ENCODE measurements at regions not wholly inside any gene's neighbourhood (a gene's known extent, or its start where the extent isn't known, plus 50 kb on each side); places are given as distances from the start of the nearest gene placed in this dataset.
A peak's percentile ranks its signal among the peaks of the same experiment; 100 is the strongest.

GRCh38 chrX:39938466-39938865 lies 159.3 kb downstream of the BCOR start:
- DNase-seq: no peak

GRCh38 chrX:39939678-39940077 lies 158.1 kb downstream of the BCOR start:
- no peak for DNase-seq

GRCh38 chrX:39941332-39941920 lies 156.3 kb downstream of the BCOR start:
- no peak for DNase-seq

GRCh38 chrX:39944416-39944815 lies 153.3 kb downstream of the BCOR start:
- no peak for DNase-seq

- no peak for DNase-seq
Observed at GRCh38 chrX:39945709-39946108, 152.0 kb downstream of the BCOR start.

GRCh38 chrX:39946822-39947221 lies 150.9 kb downstream of the BCOR start:
- DNase-seq: no peak

- no peak for DNase-seq
Observed at GRCh38 chrX:39948582-39948981, 149.2 kb downstream of the BCOR start.

GRCh38 chrX:39950018-39950688 lies 147.6 kb downstream of the BCOR start:
- no peak for DNase-seq

GRCh38 chrX:39952989-39953388 lies 144.8 kb downstream of the BCOR start:
- no peak for DNase-seq

GRCh38 chrX:39953879-39954278 lies 143.9 kb downstream of the BCOR start:
- no peak for DNase-seq

GRCh38 chrX:39954851-39955250 lies 142.9 kb downstream of the BCOR start:
- DNase-seq: no peak

GRCh38 chrX:39955625-39956024 lies 142.1 kb downstream of the BCOR start:
- DNase-seq: no peak

GRCh38 chrX:39956803-39957394 lies 140.9 kb downstream of the BCOR start:
- no peak for DNase-seq

GRCh38 chrX:39957816-39958566 lies 139.8 kb downstream of the BCOR start:
- no peak for DNase-seq

GRCh38 chrX:39958850-39959249 lies 138.9 kb downstream of the BCOR start:
- no peak for DNase-seq

- no peak for DNase-seq
Observed at GRCh38 chrX:39960219-39960618, 137.5 kb downstream of the BCOR start.

GRCh38 chrX:39961441-39961840 lies 136.3 kb downstream of the BCOR start:
- DNase-seq: no peak

GRCh38 chrX:39965051-39965573 lies 132.6 kb downstream of the BCOR start:
- DNase-seq: no peak

GRCh38 chrX:39966176-39966575 lies 131.6 kb downstream of the BCOR start:
- DNase-seq: no peak

- DNase-seq: no peak
Observed at GRCh38 chrX:39967348-39967747, 130.4 kb downstream of the BCOR start.

- peak; percentile 5 to 7 for DNase-seq
Observed at GRCh38 chrX:39969099-39969818, 128.5 kb downstream of the BCOR start.

- DNase-seq: no peak
Observed at GRCh38 chrX:39969819-39970504, 127.8 kb downstream of the BCOR start.
